GM12878 (cell line): ENCODE measurements at regions not wholly inside any gene's neighbourhood (a gene's known extent, or its start where the extent isn't known, plus 50 kb on each side); places are given as distances from the start of the nearest gene placed in this dataset.

Source experiments
- CUX1 ChIP-seq: IDR thresholded peaks from 2 replicates; pipeline ENCODE4 v1.6.1; 2012; ENCODE audit warnings: improper control_type of control experiment, low read depth, low read length; ENCODE audit not compliant: insufficient replicate concordance
- EED ChIP-seq: sonication (generic); IDR thresholded peaks from 2 replicates; pipeline ENCODE4 v1.6.1; 2016; ENCODE audit warnings: antibody characterized with exemption, low read depth
- EP300 ChIP-seq, 2 experiments: fragments of 150-350 bp in 1 of 2; IDR thresholded peaks; 2 replicates each; pipeline ENCODE4 v1.6.1; 2011 to 2012; ENCODE audit warnings: low read depth in 2 of 2, low read length in 2 of 2, borderline replicate concordance in 1 of 2, improper control_type of control experiment in 1 of 2, inconsistent platforms in 1 of 2; ENCODE audit not compliant: control insufficient read depth in 1 of 2
- KLF5 ChIP-seq: fragments of 450-650 bp; IDR thresholded peaks from 2 replicates; pipeline ENCODE4 v1.6.1; 2014; ENCODE audit warnings: mild to moderate bottlenecking; ENCODE audit not compliant: partially characterized antibody
- NR2C2 ChIP-seq: IDR thresholded peaks from 2 replicates; pipeline ENCODE4 v1.6.1; 2011; ENCODE audit warnings: borderline replicate concordance, low read depth; ENCODE audit not compliant: control insufficient read depth, insufficient read length
- TF ChIP-seq, protein P1 (sequence below): fragments of 450-650 bp; IDR thresholded peaks from 2 replicates; pipeline ENCODE4 v1.6.1; 2017; ENCODE audit warnings: borderline replicate concordance
- TF ChIP-seq, protein P2 (sequence below): fragments of 450-650 bp; IDR thresholded peaks from 2 replicates; pipeline ENCODE4 v1.6.1; 2016; ENCODE audit warnings: mild to moderate bottlenecking
- TF ChIP-seq, protein P3 (sequence below): fragments of 450-650 bp; IDR thresholded peaks from 2 replicates; pipeline ENCODE4 v1.6.1; 2016; ENCODE audit warnings: mild to moderate bottlenecking

- TF ChIP-seq CUX1 (no peak), NR2C2 (no peak), KLF5 (no peak), EP300 (IDR thresholded peaks at IDR 0.05; ENCODE audit: borderline replicate concordance in 1 of 2, control insufficient read depth in 1 of 2, low read depth in 2 of 2, low read length in 2 of 2) (0 out of 4 replicates have a peak, but pooled peaks of 1 of the 2 experiments have one; percentile 31), EED (peak; percentile 63)
- TF ChIP-seq, protein P1, sequence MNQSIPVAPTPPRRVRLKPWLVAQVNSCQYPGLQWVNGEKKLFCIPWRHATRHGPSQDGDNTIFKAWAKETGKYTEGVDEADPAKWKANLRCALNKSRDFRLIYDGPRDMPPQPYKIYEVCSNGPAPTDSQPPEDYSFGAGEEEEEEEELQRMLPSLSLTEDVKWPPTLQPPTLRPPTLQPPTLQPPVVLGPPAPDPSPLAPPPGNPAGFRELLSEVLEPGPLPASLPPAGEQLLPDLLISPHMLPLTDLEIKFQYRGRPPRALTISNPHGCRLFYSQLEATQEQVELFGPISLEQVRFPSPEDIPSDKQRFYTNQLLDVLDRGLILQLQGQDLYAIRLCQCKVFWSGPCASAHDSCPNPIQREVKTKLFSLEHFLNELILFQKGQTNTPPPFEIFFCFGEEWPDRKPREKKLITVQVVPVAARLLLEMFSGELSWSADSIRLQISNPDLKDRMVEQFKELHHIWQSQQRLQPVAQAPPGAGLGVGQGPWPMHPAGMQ = no peak
- TF ChIP-seq, protein P2, sequence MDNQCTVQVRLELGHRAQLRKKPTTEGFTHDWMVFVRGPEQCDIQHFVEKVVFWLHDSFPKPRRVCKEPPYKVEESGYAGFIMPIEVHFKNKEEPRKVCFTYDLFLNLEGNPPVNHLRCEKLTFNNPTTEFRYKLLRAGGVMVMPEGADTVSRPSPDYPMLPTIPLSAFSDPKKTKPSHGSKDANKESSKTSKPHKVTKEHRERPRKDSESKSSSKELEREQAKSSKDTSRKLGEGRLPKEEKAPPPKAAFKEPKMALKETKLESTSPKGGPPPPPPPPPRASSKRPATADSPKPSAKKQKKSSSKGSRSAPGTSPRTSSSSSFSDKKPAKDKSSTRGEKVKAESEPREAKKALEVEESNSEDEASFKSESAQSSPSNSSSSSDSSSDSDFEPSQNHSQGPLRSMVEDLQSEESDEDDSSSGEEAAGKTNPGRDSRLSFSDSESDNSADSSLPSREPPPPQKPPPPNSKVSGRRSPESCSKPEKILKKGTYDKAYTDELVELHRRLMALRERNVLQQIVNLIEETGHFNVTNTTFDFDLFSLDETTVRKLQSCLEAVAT = peak; percentile 74
- TF ChIP-seq, protein P3, sequence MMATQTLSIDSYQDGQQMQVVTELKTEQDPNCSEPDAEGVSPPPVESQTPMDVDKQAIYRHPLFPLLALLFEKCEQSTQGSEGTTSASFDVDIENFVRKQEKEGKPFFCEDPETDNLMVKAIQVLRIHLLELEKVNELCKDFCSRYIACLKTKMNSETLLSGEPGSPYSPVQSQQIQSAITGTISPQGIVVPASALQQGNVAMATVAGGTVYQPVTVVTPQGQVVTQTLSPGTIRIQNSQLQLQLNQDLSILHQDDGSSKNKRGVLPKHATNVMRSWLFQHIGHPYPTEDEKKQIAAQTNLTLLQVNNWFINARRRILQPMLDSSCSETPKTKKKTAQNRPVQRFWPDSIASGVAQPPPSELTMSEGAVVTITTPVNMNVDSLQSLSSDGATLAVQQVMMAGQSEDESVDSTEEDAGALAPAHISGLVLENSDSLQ = peak; percentile 54
Measured at GRCh38 chr3:137300703-137301102, 342.9 kb downstream of the IL20RB start (continued).
